ENCODE measurements at regions not wholly inside any gene's neighbourhood (a gene's known extent, or its start where the extent isn't known, plus 50 kb on each side); places are given as distances from the start of the nearest gene placed in this dataset.

- no peaks in the 10 kb centered on the region for H4K20me1 ChIP-seq (ENCODE audit: insufficient read depth, low read length)
- H3K9me3 ChIP-seq (replicated peaks; ENCODE audit: insufficient read depth, low read length), result no peaks in the 10 kb centered on the region
- no peaks in the 10 kb centered on the region for H3K4me1 ChIP-seq (ENCODE audit: low read length)
- no peaks in the 10 kb centered on the region for H3K36me3 ChIP-seq (replicated peaks; ENCODE audit: insufficient read depth, low read length)
- no peaks in the 10 kb centered on the region for H3F3A ChIP-seq (ENCODE audit: insufficient read depth, low read length)
- H3K79me2 ChIP-seq (ENCODE audit: low read length), result no peaks in the 10 kb centered on the region
- no peak overlapping the region for H3K27ac ChIP-seq (ENCODE audit: low read length)
- no peak overlapping the region for H3K4me3 ChIP-seq (ENCODE audit: low read length)
- H3K9me2 ChIP-seq (replicated peaks; ENCODE audit: insufficient read depth, low read length), result no peaks in the 10 kb centered on the region
- TF ChIP-seq CTCF (IDR thresholded peaks at IDR 0.05; ENCODE audit: low read length) (no peak), EZH2phosphoT487 (IDR thresholded peaks at IDR 0.05; ENCODE audit: low read length) (no peak), EZH2 (optimal IDR thresholded peaks at IDR 0.05; ENCODE audit: low read depth, low read length) (no peak)
- H3K4me2 ChIP-seq (ENCODE audit: low read depth, low read length), result no peak overlapping the region
- H3K9ac ChIP-seq (ENCODE audit: low read length), result no peak overlapping the region
- no peaks in the 10 kb centered on the region for H3K27me3 ChIP-seq (replicated peaks; ENCODE audit: insufficient read depth, low read length)
- no peak overlapping the region for H2AFZ ChIP-seq (ENCODE audit: low read length)
- DNase-seq, result no peak
These were observed 307.9 kb upstream of the MEIS1 start for GRCh38 chr2:66127061-66127460.

GRCh38 chr2:66125951-66126350 lies 309.0 kb upstream of the MEIS1 start:
- no peak for DNase-seq
- H3K79me2 ChIP-seq (ENCODE audit: low read length), result no peaks in the 10 kb centered on the region

GRCh38 chr2:66122516-66122915 lies 312.4 kb upstream of the MEIS1 start:
- Histone ChIP-seq H3K9ac (ENCODE audit: low read length) (no peak overlapping the region), H3K9me2 (replicated peaks; ENCODE audit: insufficient read depth, low read length) (no peaks in the 10 kb centered on the region), H2AFZ (ENCODE audit: low read length) (no peak overlapping the region), H3K27ac (ENCODE audit: low read length) (no peak overlapping the region), H3K4me1 (ENCODE audit: low read length) (no peaks in the 10 kb centered on the region), H3K9me3 (replicated peaks; ENCODE audit: insufficient read depth, low read length) (no peaks in the 10 kb centered on the region), H3K36me3 (replicated peaks; ENCODE audit: insufficient read depth, low read length) (no peaks in the 10 kb centered on the region), H3K79me2 (ENCODE audit: low read length) (no peaks in the 10 kb centered on the region), H3K4me2 (ENCODE audit: low read depth, low read length) (no peak overlapping the region), H3F3A (ENCODE audit: insufficient read depth, low read length) (no peaks in the 10 kb centered on the region), H3K27me3 (replicated peaks; ENCODE audit: insufficient read depth, low read length) (no peaks in the 10 kb centered on the region), H3K4me3 (ENCODE audit: low read length) (no peak overlapping the region), H4K20me1 (ENCODE audit: insufficient read depth, low read length) (no peaks in the 10 kb centered on the region)
- no peak for DNase-seq
- no peak for TF ChIP-seq EZH2 (optimal IDR thresholded peaks at IDR 0.05; ENCODE audit: low read depth, low read length)

More at GRCh38 chr2:66125951-66126350, 309.0 kb upstream of the MEIS1 start:
- Histone ChIP-seq H3K27ac (ENCODE audit: low read length) (no peak overlapping the region), H3K9me2 (replicated peaks; ENCODE audit: insufficient read depth, low read length) (no peaks in the 10 kb centered on the region), H3K36me3 (replicated peaks; ENCODE audit: insufficient read depth, low read length) (no peaks in the 10 kb centered on the region), H3K27me3 (replicated peaks; ENCODE audit: insufficient read depth, low read length) (no peaks in the 10 kb centered on the region), H4K20me1 (ENCODE audit: insufficient read depth, low read length) (no peaks in the 10 kb centered on the region), H2AFZ (ENCODE audit: low read length) (no peak overlapping the region), H3K4me1 (ENCODE audit: low read length) (no peaks in the 10 kb centered on the region), H3F3A (ENCODE audit: insufficient read depth, low read length) (no peaks in the 10 kb centered on the region), H3K4me3 (ENCODE audit: low read length) (no peak overlapping the region), H3K9ac (ENCODE audit: low read length) (no peak overlapping the region), H3K9me3 (replicated peaks; ENCODE audit: insufficient read depth, low read length) (no peaks in the 10 kb centered on the region), H3K4me2 (ENCODE audit: low read depth, low read length) (no peak overlapping the region)
- TF ChIP-seq CTCF (IDR thresholded peaks at IDR 0.05; ENCODE audit: low read length) (no peak), EZH2 (optimal IDR thresholded peaks at IDR 0.05; ENCODE audit: low read depth, low read length) (no peak), EZH2phosphoT487 (IDR thresholded peaks at IDR 0.05; ENCODE audit: low read length) (no peak)

GRCh38 chr2:66121946-66122345 lies 313.0 kb upstream of the MEIS1 start:
- no peak for DNase-seq
- Histone ChIP-seq H3K27me3 (replicated peaks; ENCODE audit: insufficient read depth, low read length) (no peaks in the 10 kb centered on the region), H3K9ac (ENCODE audit: low read length) (no peak overlapping the region), H3F3A (ENCODE audit: insufficient read depth, low read length) (no peaks in the 10 kb centered on the region), H3K4me1 (ENCODE audit: low read length) (no peaks in the 10 kb centered on the region), H3K4me3 (ENCODE audit: low read length) (no peak overlapping the region), H3K9me2 (replicated peaks; ENCODE audit: insufficient read depth, low read length) (no peaks in the 10 kb centered on the region), H2AFZ (ENCODE audit: low read length) (no peak overlapping the region), H4K20me1 (ENCODE audit: insufficient read depth, low read length) (no peaks in the 10 kb centered on the region), H3K4me2 (ENCODE audit: low read depth, low read length) (no peak overlapping the region), H3K36me3 (replicated peaks; ENCODE audit: insufficient read depth, low read length) (no peaks in the 10 kb centered on the region), H3K27ac (ENCODE audit: low read length) (no peak overlapping the region), H3K79me2 (ENCODE audit: low read length) (no peaks in the 10 kb centered on the region), H3K9me3 (replicated peaks; ENCODE audit: insufficient read depth, low read length) (no peaks in the 10 kb centered on the region)
- TF ChIP-seq EZH2phosphoT487 (IDR thresholded peaks at IDR 0.05; ENCODE audit: low read length) (no peak), CTCF (IDR thresholded peaks at IDR 0.05; ENCODE audit: low read length) (no peak), EZH2 (optimal IDR thresholded peaks at IDR 0.05; ENCODE audit: low read depth, low read length) (no peak)
